ENCODE measurements at regions not wholly inside any gene's neighbourhood (a gene's known extent, or its start where the extent isn't known, plus 50 kb on each side); places are given as distances from the start of the nearest gene placed in this dataset.

DNA sequence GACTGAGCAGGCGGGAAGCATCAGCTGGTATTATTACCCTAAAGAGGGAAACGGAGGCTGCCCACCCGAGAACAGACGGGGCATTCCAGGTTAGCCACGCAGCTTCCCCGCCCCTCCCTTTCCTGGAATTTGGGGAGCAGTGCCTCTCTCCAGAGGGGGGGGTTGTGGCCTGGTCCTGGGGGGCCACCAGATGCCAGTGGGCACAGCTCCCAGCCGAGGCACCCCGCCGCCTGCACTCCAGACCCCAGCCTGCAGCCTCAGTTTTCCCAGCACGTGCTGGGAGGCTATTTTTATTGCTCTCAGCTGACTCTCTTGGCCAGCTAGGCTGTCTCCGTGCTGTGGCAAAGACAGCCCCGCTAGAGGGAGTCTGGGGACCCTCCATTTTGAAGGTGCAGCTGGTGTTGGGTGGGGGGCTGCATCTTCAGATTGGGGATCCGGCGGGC is 62.7 kb upstream of the GSE1 start:
- Histone ChIP-seq H3K9ac (ENCODE audit: insufficient read depth in 1 of 2, low read length in 2 of 2) (no peak overlapping the region), H3K36me3 (ENCODE audit: control insufficient read depth in 4 of 4, insufficient read depth in 4 of 4, low read length in 4 of 4) (no peaks in the 10 kb centered on the region), H3K27ac (ENCODE audit: low read depth in 1 of 2, low read length in 1 of 2) (no peak overlapping the region), H3K4me1 (ENCODE audit: control insufficient read depth in 5 of 5, insufficient read depth in 5 of 5, low read length in 5 of 5) (peaks cover 0 to 11% (median 3%) of the 10 kb centered on the region in 5 donors), H3K27me3 (ENCODE audit: control insufficient read depth in 3 of 3, insufficient read depth in 3 of 3, low read length in 2 of 3) (no peaks in the 10 kb centered on the region), H3K9me3 (ENCODE audit: control insufficient read depth in 4 of 4, insufficient read depth in 3 of 4, low read length in 3 of 4) (no peaks in the 10 kb centered on the region), H3K4me3 (no peak overlapping the region)
- TF ChIP-seq, protein P1, sequence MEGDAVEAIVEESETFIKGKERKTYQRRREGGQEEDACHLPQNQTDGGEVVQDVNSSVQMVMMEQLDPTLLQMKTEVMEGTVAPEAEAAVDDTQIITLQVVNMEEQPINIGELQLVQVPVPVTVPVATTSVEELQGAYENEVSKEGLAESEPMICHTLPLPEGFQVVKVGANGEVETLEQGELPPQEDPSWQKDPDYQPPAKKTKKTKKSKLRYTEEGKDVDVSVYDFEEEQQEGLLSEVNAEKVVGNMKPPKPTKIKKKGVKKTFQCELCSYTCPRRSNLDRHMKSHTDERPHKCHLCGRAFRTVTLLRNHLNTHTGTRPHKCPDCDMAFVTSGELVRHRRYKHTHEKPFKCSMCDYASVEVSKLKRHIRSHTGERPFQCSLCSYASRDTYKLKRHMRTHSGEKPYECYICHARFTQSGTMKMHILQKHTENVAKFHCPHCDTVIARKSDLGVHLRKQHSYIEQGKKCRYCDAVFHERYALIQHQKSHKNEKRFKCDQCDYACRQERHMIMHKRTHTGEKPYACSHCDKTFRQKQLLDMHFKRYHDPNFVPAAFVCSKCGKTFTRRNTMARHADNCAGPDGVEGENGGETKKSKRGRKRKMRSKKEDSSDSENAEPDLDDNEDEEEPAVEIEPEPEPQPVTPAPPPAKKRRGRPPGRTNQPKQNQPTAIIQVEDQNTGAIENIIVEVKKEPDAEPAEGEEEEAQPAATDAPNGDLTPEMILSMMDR (IDR thresholded peaks at IDR 0.05; ENCODE audit: control extremely low read depth, extremely low read depth): no peak
- ATAC-seq (ENCODE audit: insufficient read depth, low FRiP score) (no peak), DNase-seq (no peak)
- 83 to 91% methylated on average over 14 of the region's 14 CpGs for WGBS, 2 donors

DNA sequence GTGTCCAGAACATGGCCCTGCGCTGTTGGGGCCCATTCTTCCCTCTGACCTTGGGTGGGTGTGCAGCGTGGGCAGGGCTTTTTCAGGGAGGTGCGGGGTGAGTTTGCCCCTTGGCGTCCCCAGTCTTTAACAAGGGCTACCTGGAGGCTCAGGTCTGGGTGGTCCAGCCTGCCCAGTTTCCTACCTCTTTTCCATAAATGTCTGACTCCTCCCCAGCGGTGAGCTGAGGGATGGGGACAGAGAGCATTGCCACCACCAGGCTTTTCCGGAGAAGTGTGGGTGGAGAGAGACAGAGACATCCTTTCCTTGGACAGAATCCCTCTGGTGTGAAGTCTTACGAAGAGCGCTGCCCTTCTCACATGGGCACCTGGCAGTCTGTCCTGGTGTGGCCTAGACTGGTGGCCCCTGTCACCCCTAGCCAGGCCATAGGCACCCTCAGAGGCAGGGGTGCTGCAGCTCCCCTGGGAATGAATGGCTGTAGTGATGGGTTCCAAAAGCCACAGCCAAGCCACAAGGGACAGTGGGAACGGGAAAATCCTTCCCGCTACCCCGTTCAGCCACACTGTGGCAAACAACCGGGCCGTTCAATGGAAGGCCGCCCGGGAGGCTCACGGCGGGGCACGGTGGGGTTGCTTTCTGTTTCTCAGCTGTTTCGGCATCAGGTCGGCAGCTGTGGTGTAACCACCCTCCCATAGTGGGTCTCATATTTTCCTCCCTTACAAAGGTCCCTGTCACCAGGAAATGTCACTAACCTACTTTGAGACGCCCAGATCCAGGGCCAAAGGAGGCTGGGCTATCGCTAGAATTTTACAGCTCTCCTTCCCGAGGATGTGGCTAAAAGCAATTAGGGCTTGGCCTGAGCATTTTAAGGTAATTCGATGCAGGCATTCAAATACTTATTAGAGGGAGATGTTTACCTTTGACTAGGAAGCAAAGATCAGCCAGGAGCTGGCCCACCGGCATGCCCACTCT is 61.9 kb upstream of the GSE1 start:
- TF ChIP-seq, protein P1 (IDR thresholded peaks at IDR 0.05; ENCODE audit: control extremely low read depth, extremely low read depth): no peak
- 69 to 80% methylated on average over 25 of the region's 25 CpGs for WGBS, 2 donors

DNA sequence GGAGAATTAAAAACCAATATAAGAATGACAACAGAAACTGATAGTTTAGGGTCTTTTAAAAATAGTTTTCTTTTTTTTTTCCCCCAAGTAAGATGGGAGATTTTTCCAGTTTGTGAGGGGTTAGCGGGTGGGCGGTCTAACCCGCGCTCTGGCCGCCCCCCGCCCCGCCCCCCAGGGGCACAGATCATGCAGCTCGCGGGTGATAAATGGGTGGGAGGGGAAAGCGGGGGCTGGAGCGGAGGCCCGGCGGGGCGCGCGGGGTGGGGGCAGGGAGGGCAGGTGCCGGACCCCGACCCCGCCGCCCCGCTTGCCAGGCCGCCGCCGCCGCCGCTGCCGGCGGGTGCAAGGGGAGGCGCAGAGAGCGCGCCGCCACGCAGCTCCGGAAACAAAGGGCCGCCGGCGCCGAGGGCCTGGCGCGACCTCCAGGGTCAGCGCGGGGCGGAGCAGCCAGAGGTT is 60.1 kb upstream of the GSE1 start:
- 2 to 3% methylated on average over 17 to 43 of the region's 43 CpGs for WGBS, 2 donors
- ATAC-seq (ENCODE audit: insufficient read depth, low FRiP score): peak; percentile 43
- Histone ChIP-seq H3K27ac (ENCODE audit: low read depth in 1 of 2, low read length in 1 of 2) (peak overlapping the region; percentile 91 to 96), H3K9me3 (ENCODE audit: control insufficient read depth in 4 of 4, insufficient read depth in 3 of 4, low read length in 3 of 4) (no peaks in the 10 kb centered on the region), H3K4me3 (peak overlapping the region; percentile 46), H3K9ac (ENCODE audit: insufficient read depth in 1 of 2, low read length in 2 of 2) (no peak overlapping the region), H3K27me3 (ENCODE audit: control insufficient read depth in 3 of 3, insufficient read depth in 3 of 3, low read length in 2 of 3) (no peaks in the 10 kb centered on the region), H3K4me1 (ENCODE audit: control insufficient read depth in 5 of 5, insufficient read depth in 5 of 5, low read length in 5 of 5) (peaks cover 2 to 22% (median 6%) of the 10 kb centered on the region in 5 donors), H3K36me3 (ENCODE audit: control insufficient read depth in 4 of 4, insufficient read depth in 4 of 4, low read length in 4 of 4) (no peaks in the 10 kb centered on the region)
- no peak for DNase-seq
- TF ChIP-seq, protein P1 (IDR thresholded peaks at IDR 0.05; ENCODE audit: control extremely low read depth, extremely low read depth): no peak

More for the DNA sequence above, 61.9 kb upstream of the GSE1 start:
- H3K4me3 ChIP-seq: no peak overlapping the region
- H3K4me1 ChIP-seq (ENCODE audit: control insufficient read depth in 5 of 5, insufficient read depth in 5 of 5, low read length in 5 of 5): peaks cover 0 to 11% (median 3%) of the 10 kb centered on the region in 5 donors
- H3K9me3 ChIP-seq (ENCODE audit: control insufficient read depth in 4 of 4, insufficient read depth in 3 of 4, low read length in 3 of 4): no peaks in the 10 kb centered on the region
- DNase-seq (no peak), ATAC-seq (ENCODE audit: insufficient read depth, low FRiP score) (no peak)
- peak overlapping the region in 1 of 2 donors; percentile 5 for H3K27ac ChIP-seq (ENCODE audit: low read depth in 1 of 2, low read length in 1 of 2)
- H3K27me3 ChIP-seq (ENCODE audit: control insufficient read depth in 3 of 3, insufficient read depth in 3 of 3, low read length in 2 of 3): no peaks in the 10 kb centered on the region
- H3K36me3 ChIP-seq (ENCODE audit: control insufficient read depth in 4 of 4, insufficient read depth in 4 of 4, low read length in 4 of 4): no peaks in the 10 kb centered on the region
- H3K9ac ChIP-seq (ENCODE audit: insufficient read depth in 1 of 2, low read length in 2 of 2): no peak overlapping the region
